SK-N-SH (cell line): ENCODE measurements at regions not wholly inside any gene's neighbourhood (a gene's known extent, or its start where the extent isn't known, plus 50 kb on each side); places are given as distances from the start of the nearest gene placed in this dataset.

Experiments used
- CTCF ChIP-seq: fragments of 200-600 bp; sonication (generic); IDR thresholded peaks from 2 replicates; pipeline ENCODE4 v1.6.1; 2017; ENCODE audit warnings: antibody characterized with exemption, mild to moderate bottlenecking, moderate library complexity
- EP300 ChIP-seq, 2 experiments: IDR thresholded peaks; 2 replicates each; pipeline versions ENCODE4 v1.4.0 to v1.6.1; 2012; ENCODE audit warnings: borderline replicate concordance in 1 of 2, low read depth in 1 of 2, low read length in 1 of 2
- GABPA ChIP-seq: IDR thresholded peaks from 2 replicates; pipeline ENCODE4 v1.4.0; 2012; ENCODE audit warnings: low read depth, mild to moderate bottlenecking
- MAX ChIP-seq: IDR thresholded peaks from 2 replicates; pipeline ENCODE4 v1.4.0; 2012; ENCODE audit warnings: low read depth
- RCOR1 ChIP-seq: fragments of 150-350 bp; IDR thresholded peaks from 2 replicates; pipeline ENCODE4 v1.6.1; 2017; ENCODE audit warnings: antibody characterized with exemption, low read length
- TCF12 ChIP-seq: IDR thresholded peaks from 2 replicates; pipeline ENCODE4 v1.4.0; 2012

- TF ChIP-seq EP300 (IDR thresholded peaks at IDR 0.05; ENCODE audit: borderline replicate concordance in 1 of 2, low read depth in 1 of 2, low read length in 1 of 2) (no peak), CTCF (no peak), TCF12 (no peak), GABPA (no peak), RCOR1 (no peak), MAX (no peak)
Observed at GRCh38 chr4:34105311-34105710, 2139.0 kb downstream of the ARAP2 start.
